Stomach (tissue), 4 donors: ENCODE measurements at regions not wholly inside any gene's neighbourhood (a gene's known extent, or its start where the extent isn't known, plus 50 kb on each side); places are given as distances from the start of the nearest gene placed in this dataset.

Source experiments
- CTCF ChIP-seq, 7 experiments: fragments of 450-650 bp in 4 of 7; fragments of 200-600 bp in 3 of 7; sonication (generic) in 3 of 7; IDR thresholded peaks; one replicate each; pipeline ENCODE4 v1.5.1; 2016 to 2019; ENCODE audit warnings: antibody characterized with exemption in 7 of 7, control low read depth in 2 of 7, mild to moderate bottlenecking in 1 of 7
- EP300 ChIP-seq: sonication (generic); formaldehyde crosslinking; IDR thresholded peaks from one replicate; pipeline ENCODE4 v1.6.1; 2017; ENCODE audit warnings: antibody characterized with exemption
- POLR2A ChIP-seq, 4 donors: fragments of 450-650 bp; IDR thresholded peaks; one replicate each; pipeline ENCODE4 v1.6.1; 2016; ENCODE audit warnings: antibody characterized with exemption in 4 of 4, control low read depth in 2 of 4, mild to moderate bottlenecking in 1 of 4, moderate library complexity in 1 of 4

GRCh38 chr3:72127224-72127612 is 342.3 kb upstream of the PROK2 start:
- TF ChIP-seq POLR2A (IDR thresholded peaks at IDR 0.05) (no peak), CTCF (IDR thresholded peaks at IDR 0.05) (no peak), EP300 (no peak)
